RWPE1 (cell line): ENCODE measurements at regions not wholly inside any gene's neighbourhood (a gene's known extent, or its start where the extent isn't known, plus 50 kb on each side); places are given as distances from the start of the nearest gene placed in this dataset.
"Not testable (repeated sequence)": the region's sequence is repeated elsewhere in the genome, so short reads cannot be mapped to it uniquely, and the experiment has no call there.

Source experiments
- CTCF ChIA-PET: fragments of 350-600 bp; sonication (Branson Sonifier 250); formaldehyde crosslinking; extraction: SDS; loops from one replicate; lab custom pipeline; 2021; lab: Yijun Ruan, JAX
- POLR2A ChIA-PET: fragments of 400-600 bp; formaldehyde crosslinking; extraction: SDS; loops from one replicate; lab custom pipeline; 2020; ENCODE audit warnings: antibody characterized with exemption; ENCODE audit not compliant: low non-redundant PET; lab: Yijun Ruan, JAX
- DNase-seq: peaks from one replicate; pipeline ENCODE4 v3.0.0; 2012; ENCODE audit warnings: low spot score
- H3K27ac ChIP-seq: fragments of 450-650 bp; 2 replicates; pipeline ENCODE4 v1.5.1; 2017
- CTCF ChIP-seq: fragments of 450-650 bp; conservative IDR thresholded peaks from 2 replicates; pipeline ENCODE4 v1.5.1; 2017; ENCODE audit warnings: low read depth, mild to moderate bottlenecking

- H3K27ac ChIP-seq: no peak overlapping the region
- ChIA-PET CTCF (no interaction called here), POLR2A (no interaction called here)
Observed at GRCh38 chr3:22691856-22692628, 511.1 kb upstream of the UBE2E2 start.

GRCh38 chr3:22700876-22701275, 502.3 kb upstream of the UBE2E2 start:
- DNase-seq: no peak
- no peak for TF ChIP-seq CTCF
- ChIA-PET POLR2A (no interaction called here), CTCF (no interaction called here)
- no peak overlapping the region for H3K27ac ChIP-seq

More at GRCh38 chr3:22691856-22692628, 511.1 kb upstream of the UBE2E2 start:
- TF ChIP-seq CTCF: no peak
- no peak for DNase-seq

GRCh38 chr3:22704166-22704565, 499.0 kb upstream of the UBE2E2 start:
- H3K27ac ChIP-seq: no peak overlapping the region
- no peak for DNase-seq
- POLR2A ChIA-PET: no interaction called here
- CTCF ChIA-PET: no interaction called here
- no peak for TF ChIP-seq CTCF

GRCh38 chr3:22704571-22705354, 498.4 kb upstream of the UBE2E2 start:
- no peak overlapping the region for H3K27ac ChIP-seq
- ChIA-PET CTCF (no interaction called here), POLR2A (no interaction called here)
- DNase-seq: no peak
- TF ChIP-seq CTCF: no peak

GRCh38 chr3:22706922-22707321, 496.2 kb upstream of the UBE2E2 start:
- CTCF ChIA-PET: interaction anchor here (0.6 kb wide), 1 partner anchor 687 kb away, joined by 3 read pairs; no protein-coding TSS in a partner anchor
- H3K27ac ChIP-seq, POLR2A ChIA-PET, DNase-seq: not testable (repeated sequence)

GRCh38 chr3:22713936-22714335, 489.2 kb upstream of the UBE2E2 start:
- TF ChIP-seq CTCF: no peak
- DNase-seq: peak; percentile 74
- CTCF ChIA-PET: interaction anchor here (0.6 kb wide), 1 partner anchor 42 kb away, joined by 3 read pairs; no protein-coding TSS in a partner anchor
- POLR2A ChIA-PET: no interaction called here
- no peak overlapping the region for H3K27ac ChIP-seq
